GM12878 (cell line): ENCODE measurements at regions not wholly inside any gene's neighbourhood (a gene's known extent, or its start where the extent isn't known, plus 50 kb on each side); places are given as distances from the start of the nearest gene placed in this dataset.

ENCODE experiments used
- ATAC-seq: fragments of 200-7000 bp; cut with Tn5 transposase; 3 replicates; pipeline ENCODE4 v1.9.1; 2020; ENCODE audit warnings: mild to moderate bottlenecking, moderate library complexity
- BruUV-seq: library from RNA; stranded (reverse); fragments of 400-500 nt; replicated peaks from 2 replicates; lab custom pipeline; 2021; lab: Mats Ljungman, UMichigan
- CTCF ChIA-PET: fragments of 300-600 bp; sonication (Branson Sonifier 250); formaldehyde crosslinking; extraction: SDS; loops from one replicate; lab custom pipeline; 2021; ENCODE audit warnings: inconsistent platforms; lab: Yijun Ruan, JAX
- POLR2A ChIA-PET: fragments of 350-600 bp; formaldehyde crosslinking; extraction: SDS; loops from one replicate; lab custom pipeline; 2021; ENCODE audit warnings: inconsistent platforms; lab: Charles Lee
- RAD21 ChIA-PET: fragments of 300-600 bp; sonication (Branson Sonifier 250); formaldehyde crosslinking; loops from one replicate; lab custom pipeline; 2023; ENCODE audit warnings: antibody characterized with exemption; ENCODE audit not compliant: unreplicated experiment; lab: Charles Lee
- SMC1A ChIA-PET: fragments of 300-600 bp; sonication (Branson Sonifier 250); formaldehyde crosslinking; loops from one replicate; lab custom pipeline; 2023; ENCODE audit not compliant: unreplicated experiment, uncharacterized antibody; lab: Charles Lee
- DNase-seq: peaks from one replicate; pipeline ENCODE4 v3.0.0-alpha.2; 2011; ENCODE audit warnings: low read depth, low spot score
- FAIRE-seq: peaks from 3 replicates; lab custom pipeline; 2011; peaks lifted over from hg19 to GRCh38; lab: Jason Lieb, UNC
- H2AFZ ChIP-seq: 2 replicates; pipeline ENCODE4 v1.6.0; 2011; ENCODE audit warnings: low read depth, low read length, control low read depth; ENCODE audit not compliant: control insufficient read depth
- H3K27ac ChIP-seq: 2 replicates; pipeline ENCODE4 v1.5.1; 2011; ENCODE audit warnings: control low read depth; ENCODE audit not compliant: control insufficient read depth, insufficient read depth
- H3K27me3 ChIP-seq, 2 experiments: replicated peaks in 1 of 2; 2 replicates each; pipeline versions ENCODE4 v1.6.0 to v1.6.1; 2011; ENCODE audit warnings: low read length in 1 of 2; ENCODE audit not compliant: control insufficient read depth in 2 of 2, insufficient read depth in 2 of 2
- H3K36me3 ChIP-seq, 2 experiments: 2 replicates each; pipeline ENCODE4 v1.5.1; 2011; ENCODE audit warnings: low read length in 1 of 2; ENCODE audit not compliant: control insufficient read depth in 2 of 2, insufficient read depth in 2 of 2
- H3K4me1 ChIP-seq: 2 replicates; pipeline ENCODE4 v1.6.1; 2011; ENCODE audit warnings: mild to moderate bottlenecking, low read length, moderate library complexity, mixed read lengths; ENCODE audit not compliant: control insufficient read depth, insufficient read depth
- H3K4me2 ChIP-seq: 2 replicates; pipeline ENCODE4 v1.6.0; 2011; ENCODE audit warnings: control low read depth; ENCODE audit not compliant: control insufficient read depth, insufficient read depth
- H3K4me3 ChIP-seq: fragments of 200-600 bp; sonication (generic); 2 replicates; pipeline ENCODE4 v1.5.1; 2016
- H3K79me2 ChIP-seq: 2 replicates; pipeline ENCODE4 v1.6.0; 2011; ENCODE audit warnings: low read length; ENCODE audit not compliant: control insufficient read depth, insufficient read depth
- H3K9ac ChIP-seq: 2 replicates; pipeline ENCODE4 v1.8.0; 2011; ENCODE audit warnings: low read length, control low read depth, mixed read lengths; ENCODE audit not compliant: control insufficient read depth, insufficient read depth
- H3K9me3 ChIP-seq: replicated peaks from 3 replicates; pipeline ENCODE4 v1.5.1; 2011; ENCODE audit warnings: mild to moderate bottlenecking, low read length; ENCODE audit not compliant: control insufficient read depth, insufficient read depth
- H4K20me1 ChIP-seq: 2 replicates; pipeline ENCODE4 v1.6.0; 2011; ENCODE audit not compliant: control insufficient read depth, insufficient read depth
- ATF3 ChIP-seq: IDR thresholded peaks from 2 replicates; pipeline ENCODE4 v1.6.1; 2011; ENCODE audit warnings: low read depth, mild to moderate bottlenecking, low read length, moderate library complexity, borderline replicate concordance; ENCODE audit errors: extremely low read depth
- BHLHE40 ChIP-seq, 2 experiments: fragments of 450-650 bp in 1 of 2; IDR thresholded peaks; 2 replicates each; pipeline ENCODE4 v1.6.1; 2011 to 2017; ENCODE audit warnings: low read depth in 2 of 2, borderline replicate concordance in 1 of 2, improper control_type of control experiment in 1 of 2, low read length in 1 of 2, mild to moderate bottlenecking in 1 of 2
- CBFB ChIP-seq: IDR thresholded peaks from 2 replicates; pipeline ENCODE4 v1.6.1; 2016; ENCODE audit warnings: antibody characterized with exemption, low read depth
- CBX5 ChIP-seq: sonication (generic); IDR thresholded peaks from 2 replicates; pipeline ENCODE4 v1.6.1; 2016; ENCODE audit warnings: low read depth, moderate library complexity, mild to moderate bottlenecking, inconsistent platforms
- E2F4 ChIP-seq: IDR thresholded peaks from 2 replicates; pipeline ENCODE4 v1.6.1; 2012; ENCODE audit warnings: low read depth, low read length, improper control_type of control experiment
- FOS ChIP-seq: IDR thresholded peaks from 3 replicates; pipeline ENCODE4 v1.6.1; 2011; ENCODE audit warnings: borderline replicate concordance; ENCODE audit not compliant: insufficient read length; ENCODE audit errors: extremely low read depth
- IKZF1 ChIP-seq: fragments of 450-650 bp; conservative IDR thresholded peaks from 2 replicates; pipeline ENCODE4 v1.6.1; 2017; ENCODE audit warnings: antibody characterized with exemption, mild to moderate bottlenecking
- IRF4 ChIP-seq: IDR thresholded peaks from 2 replicates; pipeline ENCODE4 v1.6.1; 2011; ENCODE audit warnings: low read depth, low read length
- KDM1A ChIP-seq: fragments of 200-600 bp; sonication (generic); IDR thresholded peaks from 2 replicates; pipeline ENCODE4 v1.6.1; 2016; ENCODE audit warnings: borderline replicate concordance
- MEF2A ChIP-seq: IDR thresholded peaks from 2 replicates; pipeline ENCODE4 v1.6.1; 2011; ENCODE audit warnings: low read depth, mild to moderate bottlenecking, low read length, moderate library complexity; ENCODE audit not compliant: insufficient read depth
- NFYA ChIP-seq: IDR thresholded peaks from 2 replicates; pipeline ENCODE4 v1.6.1; 2011; ENCODE audit warnings: low read depth, mild to moderate bottlenecking, low read length, improper control_type of control experiment, borderline replicate concordance
- NFYB ChIP-seq: IDR thresholded peaks from 2 replicates; pipeline ENCODE4 v1.6.1; 2011; ENCODE audit warnings: low read depth, mild to moderate bottlenecking, low read length, improper control_type of control experiment, moderate library complexity; ENCODE audit not compliant: insufficient read depth
- NRF1 ChIP-seq: conservative IDR thresholded peaks from 2 replicates; pipeline ENCODE4 v1.6.1; 2011; ENCODE audit warnings: mild to moderate bottlenecking, low read depth, low read length, improper control_type of control experiment
- PAX5 ChIP-seq: IDR thresholded peaks from 2 replicates; pipeline ENCODE4 v1.6.1; 2011; ENCODE audit warnings: low read depth, low read length, borderline replicate concordance
- RUNX3 ChIP-seq: IDR thresholded peaks from 2 replicates; pipeline ENCODE4 v1.6.1; 2012; ENCODE audit warnings: low read length, inconsistent platforms
- SMAD5 ChIP-seq: IDR thresholded peaks from 2 replicates; pipeline ENCODE4 v1.6.1; 2016; ENCODE audit warnings: antibody characterized with exemption, low read depth
- SMC3 ChIP-seq: IDR thresholded peaks from 2 replicates; pipeline ENCODE4 v1.6.1; 2011; ENCODE audit warnings: low read length, improper control_type of control experiment, borderline replicate concordance
- ZBTB33 ChIP-seq: fragments of 450-650 bp; IDR thresholded peaks from 2 replicates; pipeline ENCODE4 v1.6.1; 2017; ENCODE audit warnings: mild to moderate bottlenecking
- ZNF384 ChIP-seq: IDR thresholded peaks from 2 replicates; pipeline ENCODE4 v1.6.1; 2012; ENCODE audit warnings: low read depth, mild to moderate bottlenecking, low read length, improper control_type of control experiment, borderline replicate concordance
- WGBS: methylation state at CpG from one replicate; pipeline ENCODE4 v1.1.6; 2016; ENCODE audit warnings: low lambda C conversion rate; ENCODE audit not compliant: insufficient replicate concordance, insufficient coverage; ENCODE audit errors: missing lambda C conversion rate; 5-methylcytosine and 5-hydroxymethylcytosine counted together
- in situ Hi-C: fragments of 300-500 bp; cut with MboI; formaldehyde crosslinking; loops from 9 replicates; pipeline ENCODE4 v1.14.3; 2018; ENCODE audit warnings: mixed read lengths
- intact Hi-C: fragments of 100-400 bp; cut with micrococcal nuclease; formaldehyde crosslinking; loops from one replicate; pipeline ENCODE4 v1.14.2; 2022; ENCODE audit not compliant: unreplicated experiment

GRCh38 chr6:86657192-86657591 is 280.1 kb upstream of the HTR1E start:
- DNase-seq: no peak
- intact Hi-C loops (no loop called here), in situ Hi-C loops (no loop called here)
- no peaks in the 10 kb centered on the region for H3K27me3 ChIP-seq
- 0% methylated on average over 2 of the region's 2 CpGs for WGBS
- H3K9ac ChIP-seq: no peak overlapping the region
- H3K4me1 ChIP-seq: no peaks in the 10 kb centered on the region
- ChIA-PET CTCF (no interaction called here), RAD21 (no interaction called here), SMC1A (no interaction called here), POLR2A (no interaction called here)
- no peak overlapping the region for H3K4me3 ChIP-seq
- no peak overlapping the region for H3K27ac ChIP-seq
- no peaks in the 10 kb centered on the region for H3K9me3 ChIP-seq
- no peak for ATAC-seq
- no peaks in the 10 kb centered on the region for H3K36me3 ChIP-seq
- no peaks in the 10 kb centered on the region for H3K79me2 ChIP-seq
- no peak overlapping the region for H3K4me2 ChIP-seq
- TF ChIP-seq RUNX3 (no peak), ZBTB33 (no peak), IKZF1 (no peak), PAX5 (no peak), CBFB (no peak), MEF2A (no peak), CBX5 (no peak), NFYB (no peak), SMC3 (no peak), FOS (no peak), E2F4 (no peak), ZNF384 (no peak), ATF3 (no peak), KDM1A (no peak), BHLHE40 (IDR thresholded peaks at IDR 0.05; ENCODE audit: borderline replicate concordance in 1 of 2, low read depth in 2 of 2, low read length in 1 of 2) (no peak), SMAD5 (no peak), IRF4 (no peak), NRF1 (no peak), NFYA (no peak)
- FAIRE-seq: no peak
- H2AFZ ChIP-seq: no peak overlapping the region
- no TSS peak for BruUV-seq
- H4K20me1 ChIP-seq: no peaks in the 10 kb centered on the region
